A673 (cell line): ENCODE measurements at regions not wholly inside any gene's neighbourhood (a gene's known extent, or its start where the extent isn't known, plus 50 kb on each side); places are given as distances from the start of the nearest gene placed in this dataset.

Experiments used
- BruUV-seq: library from RNA; stranded (reverse); fragments of 400-500 nt; replicated peaks from 2 replicates; lab custom pipeline; 2021; lab: Mats Ljungman, UMichigan
- CTCF ChIA-PET: fragments of 300-600 bp; sonication (Branson Sonifier 250); formaldehyde crosslinking; loops from one replicate; lab custom pipeline; 2022; ENCODE audit warnings: antibody characterized with exemption; lab: Charles Lee
- POLR2A ChIA-PET: fragments of 300-600 bp; sonication (Branson Sonifier 250); formaldehyde crosslinking; loops from one replicate; lab custom pipeline; 2022; ENCODE audit warnings: antibody characterized with exemption; ENCODE audit not compliant: low non-redundant PET; lab: Charles Lee
- DNase-seq: peaks from one replicate; pipeline ENCODE4 v3.0.0-alpha.2; 2015; ENCODE audit warnings: low spot score
- H3K27ac ChIP-seq: fragments of 200-600 bp; sonication (generic); 2 replicates; pipeline ENCODE4 v1.5.1; 2016; ENCODE audit warnings: mixed run types, low read depth, mild to moderate bottlenecking, mixed read lengths, antibody characterized with exemption, low read length; ENCODE audit not compliant: poor library complexity, severe bottlenecking
- H3K27me3 ChIP-seq: fragments of 200-600 bp; sonication (generic); replicated peaks from 2 replicates; pipeline ENCODE4 v1.6.1; 2017; ENCODE audit warnings: mixed run types, low read depth, mild to moderate bottlenecking, mixed read lengths, antibody characterized with exemption, low read length; ENCODE audit not compliant: insufficient read depth, poor library complexity
- H3K36me3 ChIP-seq: fragments of 200-600 bp; sonication (generic); 2 replicates; pipeline ENCODE4 v1.6.1; 2016; ENCODE audit warnings: mixed run types, mild to moderate bottlenecking, mixed read lengths, antibody characterized with exemption, low read length; ENCODE audit not compliant: insufficient read depth, poor library complexity, severe bottlenecking
- H3K4me1 ChIP-seq: fragments of 200-600 bp; sonication (generic); 2 replicates; pipeline ENCODE4 v1.6.1; 2017; ENCODE audit warnings: mixed run types, mild to moderate bottlenecking, mixed read lengths, antibody characterized with exemption, low read length; ENCODE audit not compliant: insufficient read depth, poor library complexity, severe bottlenecking
- H3K4me3 ChIP-seq: fragments of 200-600 bp; sonication (generic); 2 replicates; pipeline ENCODE4 v1.5.1; 2016; ENCODE audit warnings: low read depth, mixed run types, mild to moderate bottlenecking, mixed read lengths, low read length; ENCODE audit not compliant: poor library complexity, severe bottlenecking
- H3K9me3 ChIP-seq: fragments of 200-600 bp; sonication (generic); 2 replicates; pipeline ENCODE4 v1.6.1; 2016; ENCODE audit warnings: mixed run types, low read depth, mild to moderate bottlenecking, mixed read lengths, antibody characterized with exemption, low read length; ENCODE audit not compliant: poor library complexity, severe bottlenecking
- EZH2 ChIP-seq: fragments of 200-600 bp; sonication (generic); IDR thresholded peaks from 2 replicates; pipeline ENCODE4 v1.6.1; 2017; ENCODE audit warnings: borderline replicate concordance, low read depth, mild to moderate bottlenecking, mixed read lengths, antibody characterized with exemption, low read length; ENCODE audit not compliant: poor library complexity, severe bottlenecking
- intact Hi-C: fragments of 100-400 bp; cut with micrococcal nuclease; formaldehyde crosslinking; loops from one replicate; pipeline ENCODE4 v1.10.0; 2022; ENCODE audit not compliant: unreplicated experiment
- TF ChIP-seq, protein P1 (sequence below): fragments of 300-800, 200-600 bp; sonication (generic); conservative IDR thresholded peaks from 2 replicates; pipeline ENCODE4 v1.5.1; 2017; ENCODE audit warnings: low read depth, mild to moderate bottlenecking, antibody characterized with exemption, low read length, moderate library complexity, mixed read lengths

DNA sequence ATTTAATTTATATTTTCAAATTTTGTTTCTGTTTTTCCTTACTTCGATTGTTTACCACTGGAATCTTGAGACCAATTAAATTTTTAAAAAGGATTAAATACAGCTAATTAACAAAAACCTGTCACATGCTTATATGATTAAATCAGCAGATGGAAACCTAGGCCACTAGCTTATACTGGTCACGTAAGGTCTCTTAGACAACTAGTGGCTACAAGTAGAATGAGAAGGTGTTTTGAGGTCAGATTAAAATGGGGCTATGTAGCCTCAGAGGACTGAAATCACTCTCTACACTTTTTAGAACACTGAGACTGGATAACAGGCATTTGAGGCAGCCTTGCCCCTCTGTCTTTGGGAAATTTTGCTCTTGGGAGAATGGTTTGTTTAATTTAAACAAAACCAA, 246.5 kb upstream of the ONECUT1 start:
- H3K4me1 ChIP-seq, result no peaks in the 10 kb centered on the region
- no peaks in the 10 kb centered on the region for H3K36me3 ChIP-seq
- intact Hi-C loops, result no loop called here
- CTCF ChIA-PET, result no interaction called here
- no peaks in the 10 kb centered on the region for H3K27me3 ChIP-seq
- BruUV-seq, result no TSS peak
- no peak overlapping the region for H3K27ac ChIP-seq
- DNase-seq, result no peak
- H3K9me3 ChIP-seq, result peaks cover 3% of the 10 kb centered on the region
- TF ChIP-seq EZH2, result no peak
- TF ChIP-seq, protein P1, sequence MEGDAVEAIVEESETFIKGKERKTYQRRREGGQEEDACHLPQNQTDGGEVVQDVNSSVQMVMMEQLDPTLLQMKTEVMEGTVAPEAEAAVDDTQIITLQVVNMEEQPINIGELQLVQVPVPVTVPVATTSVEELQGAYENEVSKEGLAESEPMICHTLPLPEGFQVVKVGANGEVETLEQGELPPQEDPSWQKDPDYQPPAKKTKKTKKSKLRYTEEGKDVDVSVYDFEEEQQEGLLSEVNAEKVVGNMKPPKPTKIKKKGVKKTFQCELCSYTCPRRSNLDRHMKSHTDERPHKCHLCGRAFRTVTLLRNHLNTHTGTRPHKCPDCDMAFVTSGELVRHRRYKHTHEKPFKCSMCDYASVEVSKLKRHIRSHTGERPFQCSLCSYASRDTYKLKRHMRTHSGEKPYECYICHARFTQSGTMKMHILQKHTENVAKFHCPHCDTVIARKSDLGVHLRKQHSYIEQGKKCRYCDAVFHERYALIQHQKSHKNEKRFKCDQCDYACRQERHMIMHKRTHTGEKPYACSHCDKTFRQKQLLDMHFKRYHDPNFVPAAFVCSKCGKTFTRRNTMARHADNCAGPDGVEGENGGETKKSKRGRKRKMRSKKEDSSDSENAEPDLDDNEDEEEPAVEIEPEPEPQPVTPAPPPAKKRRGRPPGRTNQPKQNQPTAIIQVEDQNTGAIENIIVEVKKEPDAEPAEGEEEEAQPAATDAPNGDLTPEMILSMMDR, result no peak
- POLR2A ChIA-PET, result no interaction called here
- H3K4me3 ChIP-seq, result no peak overlapping the region

DNA sequence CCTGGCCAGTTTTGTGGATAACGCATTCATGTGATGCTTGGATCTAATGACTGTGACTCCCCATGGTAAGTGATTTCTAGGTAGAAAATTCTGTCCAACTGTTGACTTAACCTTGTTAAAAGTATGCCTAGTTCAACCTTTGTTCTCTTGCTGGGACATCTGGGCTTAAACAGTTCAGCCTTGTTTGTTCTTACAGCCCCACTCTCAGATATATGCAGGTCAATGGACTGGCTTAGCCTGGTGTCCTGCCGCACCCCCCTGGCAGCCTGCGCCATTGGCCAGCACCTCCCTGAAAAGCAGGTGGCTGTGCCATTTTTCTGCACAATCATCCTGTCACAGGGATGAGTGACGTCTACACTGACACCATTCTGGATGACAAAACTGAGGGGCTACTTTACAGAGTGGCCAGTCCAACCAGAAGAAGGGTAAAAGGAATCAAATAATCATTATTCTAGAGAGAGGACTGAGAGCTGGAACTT, 244.7 kb upstream of the ONECUT1 start:
- DNase-seq, result no peak
- Histone ChIP-seq H3K27me3 (no peaks in the 10 kb centered on the region), H3K27ac (no peak overlapping the region), H3K4me3 (no peak overlapping the region), H3K4me1 (no peaks in the 10 kb centered on the region), H3K9me3 (no peaks in the 10 kb centered on the region), H3K36me3 (no peaks in the 10 kb centered on the region)
- intact Hi-C loops, result loop anchor here (1.0 kb wide), 1 partner anchor 14 kb away; no protein-coding TSS in a partner anchor
- ChIA-PET POLR2A (no interaction called here), CTCF (no interaction called here)
- BruUV-seq, result no TSS peak
- TF ChIP-seq EZH2, result no peak
- TF ChIP-seq, protein P1, result no peak

DNA sequence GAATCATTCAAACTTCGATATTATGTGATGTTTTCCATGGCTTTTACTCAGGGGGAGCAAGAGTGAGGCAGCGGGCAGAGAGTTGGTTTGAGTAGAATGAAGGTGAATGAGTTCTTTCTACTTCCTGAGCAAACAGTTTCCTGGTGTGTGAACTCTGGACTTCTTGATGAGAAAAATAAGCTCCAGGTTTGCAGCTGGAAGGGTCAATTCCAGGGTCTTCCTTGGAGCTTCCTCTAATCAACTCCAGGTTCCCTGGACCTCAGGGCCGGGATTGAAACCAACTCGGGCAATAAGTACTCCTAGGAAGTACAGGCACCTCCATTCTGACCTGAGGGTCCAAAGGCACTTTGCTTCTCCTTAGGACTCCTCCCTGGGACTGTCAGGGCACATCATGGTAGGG, 243.6 kb upstream of the ONECUT1 start:
- no TSS peak for BruUV-seq
- intact Hi-C loops, result no loop called here

More for the DNA sequence above, 243.6 kb upstream of the ONECUT1 start:
- Histone ChIP-seq H3K27me3 (no peaks in the 10 kb centered on the region), H3K4me1 (no peaks in the 10 kb centered on the region), H3K4me3 (no peak overlapping the region), H3K9me3 (no peaks in the 10 kb centered on the region), H3K36me3 (no peaks in the 10 kb centered on the region), H3K27ac (no peak overlapping the region)
- DNase-seq, result no peak
- ChIA-PET POLR2A (no interaction called here), CTCF (no interaction called here)
- TF ChIP-seq EZH2, result no peak
- TF ChIP-seq, protein P1, result no peak
